HEK293 (cell line): ENCODE measurements at regions not wholly inside any gene's neighbourhood (a gene's known extent, or its start where the extent isn't known, plus 50 kb on each side); places are given as distances from the start of the nearest gene placed in this dataset.

Source experiments
- CTCF ChIA-PET: fragments of 350-600 bp; formaldehyde crosslinking; extraction: SDS; loops from one replicate; lab custom pipeline; 2021; ENCODE audit warnings: antibody characterized with exemption; lab: Yijun Ruan, JAX
- POLR2A ChIA-PET: fragments of 300-600 bp; formaldehyde crosslinking; extraction: SDS; loops from one replicate; lab custom pipeline; 2020; ENCODE audit warnings: antibody characterized with exemption, inconsistent platforms; lab: Yijun Ruan, JAX
- H3K27ac ChIP-seq: fragments of 200-500 bp; sonication (Bioruptor generic); 2 replicates; pipeline ENCODE4 v1.5.1; 2014; ENCODE audit warnings: low read depth, low read length, control low read depth, inconsistent platforms; ENCODE audit errors: extremely low read depth
- H3K36me3 ChIP-seq, 2 experiments: fragments of 200-500 bp in 1 of 2; sonication (Bioruptor generic) in 1 of 2; 1 replicate in 1 of 2; 2 replicates in 1 of 2; pipeline ENCODE4 v1.5.1; 2014 to 2017; ENCODE audit warnings: inconsistent platforms in 2 of 2, low read length in 2 of 2; ENCODE audit not compliant: control insufficient read depth in 2 of 2, insufficient read depth in 1 of 2
- H3K4me1 ChIP-seq: fragments of 200-500 bp; sonication (Bioruptor generic); 2 replicates; pipeline ENCODE4 v1.5.1; 2014; ENCODE audit warnings: mild to moderate bottlenecking, low read length, inconsistent platforms; ENCODE audit not compliant: control insufficient read depth, insufficient read depth
- H3K4me3 ChIP-seq: 2 replicates; pipeline ENCODE4 v1.5.1; 2011; ENCODE audit warnings: low read depth, mild to moderate bottlenecking, control low read depth, low read length, moderate library complexity
- H3K9me3 ChIP-seq: fragments of 200-500 bp; sonication (Bioruptor generic); 2 replicates; pipeline ENCODE4 v1.5.1; 2014; ENCODE audit warnings: low read depth, low read length, inconsistent platforms; ENCODE audit not compliant: control insufficient read depth, insufficient read depth
- EGR2 ChIP-seq: fragments of 450-650 bp; formaldehyde crosslinking; IDR thresholded peaks from 2 replicates; pipeline ENCODE4 v1.5.1; 2016; ENCODE audit warnings: low read depth, missing biosample characterization, missing genetic modification characterization
- KLF9 ChIP-seq: fragments of 450-650 bp; formaldehyde crosslinking; IDR thresholded peaks from 2 replicates; pipeline ENCODE4 v1.5.1; 2016; ENCODE audit warnings: missing biosample characterization, missing genetic modification characterization, low read depth
- OVOL3 ChIP-seq: fragments of 450-650 bp; formaldehyde crosslinking; IDR thresholded peaks from 2 replicates; pipeline ENCODE4 v1.5.1; 2016; ENCODE audit warnings: missing biosample characterization, missing genetic modification characterization
- PRDM1 ChIP-seq: fragments of 450-650 bp; formaldehyde crosslinking; IDR thresholded peaks from 2 replicates; pipeline ENCODE4; 2016; ENCODE audit warnings: missing biosample characterization, missing genetic modification characterization
- PRDM10 ChIP-seq: fragments of 450-650 bp; formaldehyde crosslinking; IDR thresholded peaks from 2 replicates; pipeline ENCODE4 v1.5.1; 2016; ENCODE audit warnings: missing biosample characterization, missing genetic modification characterization
- SP3 ChIP-seq: fragments of 450-650 bp; formaldehyde crosslinking; IDR thresholded peaks from 2 replicates; pipeline ENCODE4 v1.5.1; 2016; ENCODE audit warnings: missing biosample characterization, missing genetic modification characterization
- ZFP37 ChIP-seq: fragments of 450-650 bp; formaldehyde crosslinking; IDR thresholded peaks from 2 replicates; pipeline ENCODE4 v1.5.1; 2016; ENCODE audit warnings: missing biosample characterization, missing genetic modification characterization
- ZNF174 ChIP-seq: fragments of 450-650 bp; formaldehyde crosslinking; IDR thresholded peaks from 2 replicates; pipeline ENCODE4 v1.5.0; 2017; ENCODE audit warnings: missing biosample characterization, mild to moderate bottlenecking, missing genetic modification characterization
- ZNF223 ChIP-seq: fragments of 450-650 bp; formaldehyde crosslinking; IDR thresholded peaks from 2 replicates; pipeline ENCODE4 v1.5.1; 2016; ENCODE audit warnings: missing biosample characterization, missing genetic modification characterization
- ZNF26 ChIP-seq: fragments of 450-650 bp; formaldehyde crosslinking; IDR thresholded peaks from 2 replicates; pipeline ENCODE4 v1.5.1; 2016; ENCODE audit warnings: missing biosample characterization, missing genetic modification characterization
- ZNF324 ChIP-seq: fragments of 450-650 bp; formaldehyde crosslinking; IDR thresholded peaks from 2 replicates; pipeline ENCODE4 v1.5.1; 2016; ENCODE audit warnings: missing biosample characterization, missing genetic modification characterization
- ZNF548 ChIP-seq: fragments of 450-650 bp; formaldehyde crosslinking; IDR thresholded peaks from 2 replicates; pipeline ENCODE4 v1.5.1; 2016; ENCODE audit warnings: missing biosample characterization, missing genetic modification characterization
- ZNF664 ChIP-seq: fragments of 450-650 bp; formaldehyde crosslinking; IDR thresholded peaks from 2 replicates; pipeline ENCODE4 v1.5.1; 2016; ENCODE audit warnings: missing biosample characterization, missing genetic modification characterization
- ZNF677 ChIP-seq: fragments of 450-650 bp; IDR thresholded peaks from 2 replicates; pipeline ENCODE4 v1.5.0; 2018; ENCODE audit warnings: missing biosample characterization, mild to moderate bottlenecking, missing genetic modification characterization, moderate library complexity
- TF ChIP-seq, protein P1 (sequence below): fragments of 450-650 bp; formaldehyde crosslinking; IDR thresholded peaks from 2 replicates; pipeline ENCODE4 v1.5.1; 2016; ENCODE audit warnings: missing biosample characterization, missing genetic modification characterization
- TF ChIP-seq, protein P2 (sequence below): fragments of 450-650 bp; formaldehyde crosslinking; IDR thresholded peaks from 2 replicates; pipeline ENCODE4 v1.5.1; 2017; ENCODE audit warnings: missing biosample characterization, missing genetic modification characterization
- TF ChIP-seq, protein P3 (sequence below): fragments of 450-650 bp; formaldehyde crosslinking; IDR thresholded peaks from 2 replicates; pipeline ENCODE4 v1.5.1; 2016; ENCODE audit warnings: missing biosample characterization, missing genetic modification characterization
- TF ChIP-seq, protein P4 (sequence below): fragments of 450-650 bp; formaldehyde crosslinking; IDR thresholded peaks from 2 replicates; pipeline ENCODE4 v1.5.1; 2016; ENCODE audit warnings: missing biosample characterization, missing genetic modification characterization, low read depth

- TF ChIP-seq ZNF26 (tag by site-specific recombination) = no peak
Measured at GRCh38 chr2:156817430-156817829, 381.3 kb downstream of the GPD2 start (continued).

DNA sequence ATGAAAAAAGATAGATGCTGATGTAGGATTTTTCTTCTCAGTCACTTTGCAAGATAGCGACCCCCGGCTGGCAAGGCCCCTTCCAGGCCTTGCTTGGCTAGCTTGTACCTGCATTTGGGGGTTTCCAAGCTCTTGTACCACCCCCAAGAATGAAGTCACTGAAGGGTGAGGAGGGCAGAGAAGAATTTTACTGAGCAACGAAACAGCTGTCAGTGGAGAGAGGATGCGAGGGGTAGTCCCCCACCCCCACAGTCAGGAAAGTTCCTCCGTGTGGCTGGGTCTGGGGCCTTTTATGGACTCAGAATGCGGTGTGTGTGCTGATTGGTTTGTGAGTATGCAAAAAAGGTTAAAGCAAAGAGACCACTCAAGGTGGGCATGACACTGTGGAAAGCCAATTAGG lies 382.0 kb downstream of the GPD2 start:
- ChIA-PET POLR2A (no interaction called here), CTCF (interaction anchor here (0.5 kb wide), 1 partner anchor 809 kb away, joined by 3 read pairs; no protein-coding TSS in a partner anchor)
- Histone ChIP-seq H3K36me3 (no peaks in the 10 kb centered on the region), H3K27ac (no peak overlapping the region), H3K4me1 (no peaks in the 10 kb centered on the region; the same call in 1 of the 2 replicates), H3K9me3 (no peaks in the 10 kb centered on the region), H3K4me3 (no peak overlapping the region)
- TF ChIP-seq ZNF324 (tag by site-specific recombination) = no peak
- TF ChIP-seq EGR2 = no peak
- no peak for TF ChIP-seq ZNF174 (tag by site-specific recombination)
- no peak for TF ChIP-seq ZNF664 (tag by site-specific recombination)
- TF ChIP-seq ZNF223 (tag by site-specific recombination) = no peak
- TF ChIP-seq KLF9 (tag by site-specific recombination) = no peak
- TF ChIP-seq SP3 (tag by site-specific recombination) = no peak
- TF ChIP-seq, protein P1, sequence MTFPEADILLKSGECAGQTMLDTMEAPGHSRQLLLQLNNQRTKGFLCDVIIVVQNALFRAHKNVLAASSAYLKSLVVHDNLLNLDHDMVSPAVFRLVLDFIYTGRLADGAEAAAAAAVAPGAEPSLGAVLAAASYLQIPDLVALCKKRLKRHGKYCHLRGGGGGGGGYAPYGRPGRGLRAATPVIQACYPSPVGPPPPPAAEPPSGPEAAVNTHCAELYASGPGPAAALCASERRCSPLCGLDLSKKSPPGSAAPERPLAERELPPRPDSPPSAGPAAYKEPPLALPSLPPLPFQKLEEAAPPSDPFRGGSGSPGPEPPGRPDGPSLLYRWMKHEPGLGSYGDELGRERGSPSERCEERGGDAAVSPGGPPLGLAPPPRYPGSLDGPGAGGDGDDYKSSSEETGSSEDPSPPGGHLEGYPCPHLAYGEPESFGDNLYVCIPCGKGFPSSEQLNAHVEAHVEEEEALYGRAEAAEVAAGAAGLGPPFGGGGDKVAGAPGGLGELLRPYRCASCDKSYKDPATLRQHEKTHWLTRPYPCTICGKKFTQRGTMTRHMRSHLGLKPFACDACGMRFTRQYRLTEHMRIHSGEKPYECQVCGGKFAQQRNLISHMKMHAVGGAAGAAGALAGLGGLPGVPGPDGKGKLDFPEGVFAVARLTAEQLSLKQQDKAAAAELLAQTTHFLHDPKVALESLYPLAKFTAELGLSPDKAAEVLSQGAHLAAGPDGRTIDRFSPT = no peak
- no peak for TF ChIP-seq ZNF677 (tag by site-specific recombination)

GRCh38 chr2:156818944-156819343 lies 382.8 kb downstream of the GPD2 start:
- H3K27ac ChIP-seq = no peak overlapping the region
- CTCF ChIA-PET = no interaction called here
- POLR2A ChIA-PET = no interaction called here
- TF ChIP-seq PRDM1 (tag by site-specific recombination) (no peak), PRDM10 (tag by site-specific recombination) (no peak), ZFP37 (tag by site-specific recombination) (no peak), OVOL3 (no peak), ZNF548 (tag by site-specific recombination) (no peak)
- TF ChIP-seq, protein P2, sequence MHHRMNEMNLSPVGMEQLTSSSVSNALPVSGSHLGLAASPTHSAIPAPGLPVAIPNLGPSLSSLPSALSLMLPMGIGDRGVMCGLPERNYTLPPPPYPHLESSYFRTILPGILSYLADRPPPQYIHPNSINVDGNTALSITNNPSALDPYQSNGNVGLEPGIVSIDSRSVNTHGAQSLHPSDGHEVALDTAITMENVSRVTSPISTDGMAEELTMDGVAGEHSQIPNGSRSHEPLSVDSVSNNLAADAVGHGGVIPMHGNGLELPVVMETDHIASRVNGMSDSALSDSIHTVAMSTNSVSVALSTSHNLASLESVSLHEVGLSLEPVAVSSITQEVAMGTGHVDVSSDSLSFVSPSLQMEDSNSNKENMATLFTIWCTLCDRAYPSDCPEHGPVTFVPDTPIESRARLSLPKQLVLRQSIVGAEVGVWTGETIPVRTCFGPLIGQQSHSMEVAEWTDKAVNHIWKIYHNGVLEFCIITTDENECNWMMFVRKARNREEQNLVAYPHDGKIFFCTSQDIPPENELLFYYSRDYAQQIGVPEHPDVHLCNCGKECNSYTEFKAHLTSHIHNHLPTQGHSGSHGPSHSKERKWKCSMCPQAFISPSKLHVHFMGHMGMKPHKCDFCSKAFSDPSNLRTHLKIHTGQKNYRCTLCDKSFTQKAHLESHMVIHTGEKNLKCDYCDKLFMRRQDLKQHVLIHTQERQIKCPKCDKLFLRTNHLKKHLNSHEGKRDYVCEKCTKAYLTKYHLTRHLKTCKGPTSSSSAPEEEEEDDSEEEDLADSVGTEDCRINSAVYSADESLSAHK (tag by site-specific recombination) = no peak
- TF ChIP-seq, protein P3, sequence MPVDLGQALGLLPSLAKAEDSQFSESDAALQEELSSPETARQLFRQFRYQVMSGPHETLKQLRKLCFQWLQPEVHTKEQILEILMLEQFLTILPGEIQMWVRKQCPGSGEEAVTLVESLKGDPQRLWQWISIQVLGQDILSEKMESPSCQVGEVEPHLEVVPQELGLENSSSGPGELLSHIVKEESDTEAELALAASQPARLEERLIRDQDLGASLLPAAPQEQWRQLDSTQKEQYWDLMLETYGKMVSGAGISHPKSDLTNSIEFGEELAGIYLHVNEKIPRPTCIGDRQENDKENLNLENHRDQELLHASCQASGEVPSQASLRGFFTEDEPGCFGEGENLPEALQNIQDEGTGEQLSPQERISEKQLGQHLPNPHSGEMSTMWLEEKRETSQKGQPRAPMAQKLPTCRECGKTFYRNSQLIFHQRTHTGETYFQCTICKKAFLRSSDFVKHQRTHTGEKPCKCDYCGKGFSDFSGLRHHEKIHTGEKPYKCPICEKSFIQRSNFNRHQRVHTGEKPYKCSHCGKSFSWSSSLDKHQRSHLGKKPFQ = no peak
- TF ChIP-seq, protein P4, sequence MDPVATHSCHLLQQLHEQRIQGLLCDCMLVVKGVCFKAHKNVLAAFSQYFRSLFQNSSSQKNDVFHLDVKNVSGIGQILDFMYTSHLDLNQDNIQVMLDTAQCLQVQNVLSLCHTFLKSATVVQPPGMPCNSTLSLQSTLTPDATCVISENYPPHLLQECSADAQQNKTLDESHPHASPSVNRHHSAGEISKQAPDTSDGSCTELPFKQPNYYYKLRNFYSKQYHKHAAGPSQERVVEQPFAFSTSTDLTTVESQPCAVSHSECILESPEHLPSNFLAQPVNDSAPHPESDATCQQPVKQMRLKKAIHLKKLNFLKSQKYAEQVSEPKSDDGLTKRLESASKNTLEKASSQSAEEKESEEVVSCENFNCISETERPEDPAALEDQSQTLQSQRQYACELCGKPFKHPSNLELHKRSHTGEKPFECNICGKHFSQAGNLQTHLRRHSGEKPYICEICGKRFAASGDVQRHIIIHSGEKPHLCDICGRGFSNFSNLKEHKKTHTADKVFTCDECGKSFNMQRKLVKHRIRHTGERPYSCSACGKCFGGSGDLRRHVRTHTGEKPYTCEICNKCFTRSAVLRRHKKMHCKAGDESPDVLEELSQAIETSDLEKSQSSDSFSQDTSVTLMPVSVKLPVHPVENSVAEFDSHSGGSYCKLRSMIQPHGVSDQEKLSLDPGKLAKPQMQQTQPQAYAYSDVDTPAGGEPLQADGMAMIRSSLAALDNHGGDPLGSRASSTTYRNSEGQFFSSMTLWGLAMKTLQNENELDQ = no peak

More at GRCh38 chr2:156818944-156819343, 382.8 kb downstream of the GPD2 start:
- no peaks in the 10 kb centered on the region; the same call in 1 of the 2 replicates for H3K4me1 ChIP-seq
- H3K36me3 ChIP-seq = no peaks in the 10 kb centered on the region
- no peaks in the 10 kb centered on the region for H3K9me3 ChIP-seq
- no peak overlapping the region for H3K4me3 ChIP-seq
